ENCODE measurements at regions not wholly inside any gene's neighbourhood (a gene's known extent, or its start where the extent isn't known, plus 50 kb on each side); places are given as distances from the start of the nearest gene placed in this dataset.

DNA sequence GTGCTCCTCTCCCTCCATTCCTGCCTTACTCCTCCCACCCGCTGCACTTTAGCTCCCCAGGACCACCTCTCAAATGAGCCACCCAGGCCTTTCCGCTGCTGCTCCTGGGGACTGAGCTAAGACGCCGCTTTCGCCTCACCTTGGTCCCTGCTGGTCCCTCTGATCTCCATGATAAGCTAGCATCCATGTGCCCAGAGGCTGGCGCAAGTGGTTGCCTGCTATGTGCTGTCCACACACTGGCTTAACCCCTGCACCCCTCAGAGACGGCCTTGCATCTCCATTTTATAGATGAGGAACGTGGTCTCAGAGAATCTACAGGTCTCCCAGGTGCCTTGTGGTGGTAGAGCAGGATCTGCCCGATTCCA is 160.1 kb upstream of the PMEPA1 start:
- no peak for DNase-seq (ENCODE audit: low spot score in 2 of 2)

DNA sequence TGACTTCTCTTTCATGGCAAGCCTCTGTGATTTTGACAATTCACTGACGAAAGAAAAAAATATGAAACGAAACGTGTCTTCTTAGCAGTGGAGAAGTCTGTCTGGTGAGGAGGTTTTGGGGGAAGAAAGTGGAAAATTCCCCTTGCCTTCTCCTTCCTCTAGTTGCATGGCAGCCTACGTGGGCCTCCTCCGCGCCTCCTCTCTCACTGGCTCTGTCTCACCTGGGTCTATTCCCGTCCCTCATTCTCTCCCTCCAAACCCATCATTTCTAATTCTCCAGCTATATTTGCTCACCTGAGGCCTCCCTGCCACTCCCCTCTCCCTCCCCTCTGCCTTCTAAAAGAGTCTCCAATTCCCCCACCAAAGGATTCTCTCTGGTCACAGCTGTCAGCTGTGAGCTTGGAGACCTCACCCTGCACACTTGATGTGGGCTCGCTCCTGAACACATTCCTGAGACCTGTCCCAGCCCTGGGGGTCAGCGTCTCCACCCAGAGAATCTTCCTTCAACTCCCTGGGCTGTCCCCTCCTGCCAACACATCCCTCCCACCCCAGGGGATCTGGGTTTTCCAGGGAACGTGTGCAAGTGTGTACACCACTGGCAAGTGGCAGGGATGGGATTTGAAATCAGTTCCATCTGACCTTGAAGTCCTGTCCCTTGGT is 159.6 kb upstream of the PMEPA1 start:
- no peak overlapping the region for H3K27ac ChIP-seq
- H3K4me3 ChIP-seq = no peak overlapping the region
- TF ChIP-seq POLR2AphosphoS5 (IDR thresholded peaks at IDR 0.05) (no peak), POLR2A (IDR thresholded peaks at IDR 0.05) (no peak)
- TF ChIP-seq, protein P1, sequence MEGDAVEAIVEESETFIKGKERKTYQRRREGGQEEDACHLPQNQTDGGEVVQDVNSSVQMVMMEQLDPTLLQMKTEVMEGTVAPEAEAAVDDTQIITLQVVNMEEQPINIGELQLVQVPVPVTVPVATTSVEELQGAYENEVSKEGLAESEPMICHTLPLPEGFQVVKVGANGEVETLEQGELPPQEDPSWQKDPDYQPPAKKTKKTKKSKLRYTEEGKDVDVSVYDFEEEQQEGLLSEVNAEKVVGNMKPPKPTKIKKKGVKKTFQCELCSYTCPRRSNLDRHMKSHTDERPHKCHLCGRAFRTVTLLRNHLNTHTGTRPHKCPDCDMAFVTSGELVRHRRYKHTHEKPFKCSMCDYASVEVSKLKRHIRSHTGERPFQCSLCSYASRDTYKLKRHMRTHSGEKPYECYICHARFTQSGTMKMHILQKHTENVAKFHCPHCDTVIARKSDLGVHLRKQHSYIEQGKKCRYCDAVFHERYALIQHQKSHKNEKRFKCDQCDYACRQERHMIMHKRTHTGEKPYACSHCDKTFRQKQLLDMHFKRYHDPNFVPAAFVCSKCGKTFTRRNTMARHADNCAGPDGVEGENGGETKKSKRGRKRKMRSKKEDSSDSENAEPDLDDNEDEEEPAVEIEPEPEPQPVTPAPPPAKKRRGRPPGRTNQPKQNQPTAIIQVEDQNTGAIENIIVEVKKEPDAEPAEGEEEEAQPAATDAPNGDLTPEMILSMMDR (IDR thresholded peaks at IDR 0.05) = no peak
- H3K9me3 ChIP-seq = no peaks in the 10 kb centered on the region
- H3K4me1 ChIP-seq = no peaks in the 10 kb centered on the region
- intact Hi-C loops (cut with DNase I; ENCODE audit: low total_unique reads) = no loop called here
- H3K27me3 ChIP-seq = peaks cover 0 to 3% of the 10 kb centered on the region in 2 donors
- H3K36me3 ChIP-seq = no peaks in the 10 kb centered on the region
- no peak for DNase-seq (ENCODE audit: low spot score in 2 of 2)

More for the DNA sequence above, 160.1 kb upstream of the PMEPA1 start:
- Histone ChIP-seq H3K9me3 (no peaks in the 10 kb centered on the region), H3K27me3 (peaks cover 0 to 3% of the 10 kb centered on the region in 2 donors), H3K4me1 (no peaks in the 10 kb centered on the region), H3K27ac (no peak overlapping the region), H3K36me3 (no peaks in the 10 kb centered on the region), H3K4me3 (no peak overlapping the region)
- TF ChIP-seq POLR2A (IDR thresholded peaks at IDR 0.05) (no peak), POLR2AphosphoS5 (IDR thresholded peaks at IDR 0.05) (no peak)
- TF ChIP-seq, protein P1 (IDR thresholded peaks at IDR 0.05) = no peak
- intact Hi-C loops (cut with DNase I; ENCODE audit: low total_unique reads) = no loop called here

- intact Hi-C loops (cut with DNase I; ENCODE audit: low total_unique reads) = no loop called here
- H3K4me1 ChIP-seq = no peaks in the 10 kb centered on the region
- H3K27ac ChIP-seq = no peak overlapping the region
- DNase-seq (ENCODE audit: low spot score in 2 of 2) = no peak
- H3K9me3 ChIP-seq = no peaks in the 10 kb centered on the region
- no peak overlapping the region for H3K4me3 ChIP-seq
- H3K27me3 ChIP-seq = peaks cover 0 to 3% of the 10 kb centered on the region in 2 donors
- TF ChIP-seq POLR2AphosphoS5 (IDR thresholded peaks at IDR 0.05) (no peak), POLR2A (IDR thresholded peaks at IDR 0.05) (no peak)
- TF ChIP-seq, protein P1 (IDR thresholded peaks at IDR 0.05) = no peak
- H3K36me3 ChIP-seq = no peaks in the 10 kb centered on the region
Observed at GRCh38 chr20:57868310-57868709, 158.5 kb upstream of the PMEPA1 start.

GRCh38 chr20:57867807-57868206 is 158.0 kb upstream of the PMEPA1 start:
- TF ChIP-seq POLR2A (IDR thresholded peaks at IDR 0.05) (no peak), POLR2AphosphoS5 (IDR thresholded peaks at IDR 0.05) (no peak)
- TF ChIP-seq, protein P1 (IDR thresholded peaks at IDR 0.05) = no peak

DNA sequence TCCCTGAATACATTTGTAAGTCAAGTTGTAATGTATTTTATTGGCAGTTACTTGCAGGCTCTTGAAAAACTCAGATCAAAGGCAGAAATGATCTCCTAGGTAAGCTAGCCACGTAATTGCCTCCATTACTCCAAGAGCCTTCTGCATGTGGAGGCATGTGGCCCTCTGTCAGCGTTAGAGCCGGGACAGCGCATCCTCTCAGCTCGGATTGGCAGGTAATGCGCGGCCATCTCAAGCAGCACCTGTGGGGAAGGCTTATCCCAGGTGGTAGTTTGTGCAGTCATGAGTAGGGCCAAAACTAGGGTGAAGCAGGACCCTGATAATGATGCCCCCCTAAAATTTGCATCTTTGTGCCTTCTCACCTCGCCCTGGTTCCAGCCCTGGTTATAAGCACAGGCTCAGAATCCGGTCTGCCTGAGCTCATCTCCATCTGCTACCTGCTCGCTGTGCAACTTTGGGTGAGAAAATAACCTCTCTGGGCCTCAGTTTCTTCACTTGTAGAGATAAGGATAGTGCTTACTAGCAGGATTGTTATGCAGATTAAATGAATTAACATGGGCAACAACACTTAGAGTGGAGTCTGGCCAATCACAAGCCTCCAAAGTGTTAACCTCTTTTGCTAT is 157.5 kb upstream of the PMEPA1 start:
- TF ChIP-seq POLR2AphosphoS5 (IDR thresholded peaks at IDR 0.05) = no peak
- TF ChIP-seq, protein P1 (IDR thresholded peaks at IDR 0.05) = no peak
- H3K27ac ChIP-seq = no peak overlapping the region
- no peak for DNase-seq (ENCODE audit: low spot score in 2 of 2)
- H3K4me3 ChIP-seq = no peak overlapping the region
- no peaks in the 10 kb centered on the region for H3K4me1 ChIP-seq
- H3K36me3 ChIP-seq = no peaks in the 10 kb centered on the region
- H3K27me3 ChIP-seq = peaks cover 0 to 3% of the 10 kb centered on the region in 2 donors
- H3K9me3 ChIP-seq = no peaks in the 10 kb centered on the region
- intact Hi-C loops (cut with DNase I; ENCODE audit: low total_unique reads) = no loop called here

More at GRCh38 chr20:57867807-57868206, 158.0 kb upstream of the PMEPA1 start:
- Histone ChIP-seq H3K27me3 (peaks cover 0 to 3% of the 10 kb centered on the region in 2 donors), H3K4me3 (no peak overlapping the region), H3K27ac (no peak overlapping the region), H3K36me3 (no peaks in the 10 kb centered on the region), H3K4me1 (no peaks in the 10 kb centered on the region), H3K9me3 (no peaks in the 10 kb centered on the region)
- intact Hi-C loops (cut with DNase I; ENCODE audit: low total_unique reads) = no loop called here
- no peak for DNase-seq (ENCODE audit: low spot score in 2 of 2)

Data from breast epithelium (tissue), 4 donors.